ENCODE measurements at regions not wholly inside any gene's neighbourhood (a gene's known extent, or its start where the extent isn't known, plus 50 kb on each side); places are given as distances from the start of the nearest gene placed in this dataset.

GRCh38 chr4:113849771-113850170 is 88.2 kb upstream of the CAMK2D start:
- peak in 15 of 56 donors; percentile 1 to 48 (median 7) for DNase-seq

DNA sequence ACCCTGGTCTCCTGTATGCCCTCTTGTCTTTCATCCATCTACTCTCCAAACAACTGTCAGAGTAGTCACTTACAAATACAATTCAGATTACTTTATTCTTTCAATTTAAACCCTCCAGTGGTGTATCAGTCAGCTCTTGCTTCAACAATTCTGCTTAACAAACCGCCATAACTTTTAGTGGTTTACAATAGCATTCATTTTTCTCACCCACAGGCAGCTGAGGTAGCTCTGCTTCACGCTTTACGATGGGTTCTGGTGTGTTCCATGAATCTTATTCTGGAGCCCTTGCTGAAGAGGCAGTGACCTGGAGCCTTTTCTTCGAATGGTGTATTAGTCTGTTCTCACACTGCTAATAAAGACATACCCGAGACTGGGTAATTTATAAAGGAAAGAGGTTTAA is 86.2 kb upstream of the CAMK2D start:
- DNase-seq: no peak

DNA sequence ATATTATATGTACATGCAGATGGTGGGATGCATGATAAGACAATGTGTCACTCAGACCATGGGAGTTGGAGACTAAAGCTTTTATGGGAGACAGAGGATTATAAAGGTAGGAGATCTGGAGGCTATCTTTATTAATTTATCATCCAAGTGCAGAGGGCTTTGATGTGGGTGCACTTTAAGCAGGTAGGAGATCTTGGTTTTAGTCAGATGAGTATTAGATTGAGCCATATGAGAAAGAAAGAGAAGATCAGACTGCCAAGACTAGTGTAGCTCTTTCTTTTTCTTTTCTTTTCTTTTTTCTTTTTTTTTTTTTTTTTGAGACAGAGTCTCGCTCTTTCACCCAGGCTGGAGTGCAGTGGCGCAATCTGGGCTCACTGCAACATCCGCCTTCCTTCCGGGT is 84.9 kb upstream of the CAMK2D start:
- DNase-seq: no peak

GRCh38 chr4:113845138-113845537 is 83.6 kb upstream of the CAMK2D start:
- no peak for DNase-seq

DNA sequence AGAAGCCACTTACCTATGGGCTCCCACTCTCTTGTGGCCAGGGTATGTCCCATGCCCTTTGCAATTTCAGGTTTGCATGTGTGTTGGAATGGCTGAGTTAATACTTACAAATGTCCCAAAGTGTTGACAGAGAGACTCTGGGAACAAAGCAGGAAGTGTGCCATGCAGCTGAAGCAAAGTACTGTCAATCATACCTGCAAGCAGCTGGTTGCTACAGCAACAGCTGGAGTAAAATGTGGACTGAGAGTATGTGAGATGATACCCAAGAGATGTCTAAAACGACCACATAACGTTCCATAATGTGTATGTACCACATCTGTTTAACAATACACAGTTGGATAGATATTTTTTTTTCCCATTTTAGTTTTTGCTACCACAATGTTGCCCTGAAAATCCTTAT is 82.8 kb upstream of the CAMK2D start:
- no peak for DNase-seq

GRCh38 chr4:113840861-113841260 is 79.3 kb upstream of the CAMK2D start:
- no peak for DNase-seq

DNA sequence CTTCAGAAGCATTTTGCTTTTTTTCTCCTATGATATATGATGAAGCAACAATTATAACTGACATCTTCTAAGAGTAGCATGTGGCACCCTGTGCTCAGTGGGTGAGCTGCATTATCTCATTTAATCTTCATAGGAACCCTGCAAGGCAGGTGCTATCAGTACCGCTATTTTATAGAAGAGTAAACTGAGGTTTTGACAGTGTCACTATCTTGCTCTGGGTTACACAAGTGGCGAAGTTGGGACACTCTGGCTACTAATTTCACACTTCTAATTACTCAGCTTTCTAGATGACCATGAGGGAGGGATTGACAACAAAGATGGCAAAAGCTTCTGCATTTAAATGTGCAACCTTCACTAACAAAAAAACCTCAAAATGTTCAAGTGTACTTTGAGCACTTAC is 76.9 kb upstream of the CAMK2D start:
- no peak for DNase-seq

GRCh38 chr4:113837397-113837796 is 75.9 kb upstream of the CAMK2D start:
- no peak for DNase-seq

GRCh38 chr4:113835005-113835404 is 73.5 kb upstream of the CAMK2D start:
- no peak for DNase-seq

- DNase-seq: no peak
These were observed 72.8 kb upstream of the CAMK2D start for GRCh38 chr4:113834298-113834697.

DNA sequence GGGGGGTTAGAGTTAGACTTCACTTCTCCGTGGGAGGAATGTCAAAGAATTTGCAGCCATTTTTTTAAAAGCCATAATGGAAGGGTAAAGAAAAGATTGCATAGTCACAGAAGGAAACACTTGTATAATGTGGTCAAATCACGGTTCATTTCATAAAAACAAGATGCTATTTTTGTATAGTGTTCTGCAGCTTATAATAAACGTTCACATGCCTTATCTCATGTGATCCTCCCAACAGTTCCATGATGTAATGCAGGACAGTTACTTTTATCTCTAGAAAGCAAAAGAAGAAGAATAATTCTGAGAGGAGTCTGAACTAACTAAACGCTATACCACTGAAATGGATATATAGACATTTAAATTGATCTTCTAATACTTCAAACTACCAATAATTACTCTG is 71.3 kb upstream of the CAMK2D start:
- no peak for DNase-seq

DNA sequence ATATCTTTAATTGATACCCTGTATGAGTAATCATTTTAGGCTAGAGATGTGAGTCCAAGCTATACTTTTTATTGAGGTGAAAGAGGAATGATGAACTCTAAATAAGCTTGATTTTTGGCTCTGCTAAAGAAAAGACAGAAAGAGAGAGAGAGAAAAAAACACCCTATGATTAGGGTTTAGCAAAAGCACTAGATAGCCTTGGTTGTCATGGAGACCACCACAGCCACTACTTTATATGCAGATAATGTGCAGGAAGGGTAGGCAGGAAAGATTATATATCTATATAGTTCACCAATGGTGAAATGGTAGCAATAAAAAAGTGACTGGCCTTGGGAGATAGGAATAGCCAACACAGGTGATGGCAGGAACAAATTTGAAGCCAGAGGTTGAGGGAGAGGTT is 69.9 kb upstream of the CAMK2D start:
- DNase-seq: no peak

- DNase-seq: no peak
These were observed 67.2 kb upstream of the CAMK2D start for GRCh38 chr4:113828702-113829101.

DNA sequence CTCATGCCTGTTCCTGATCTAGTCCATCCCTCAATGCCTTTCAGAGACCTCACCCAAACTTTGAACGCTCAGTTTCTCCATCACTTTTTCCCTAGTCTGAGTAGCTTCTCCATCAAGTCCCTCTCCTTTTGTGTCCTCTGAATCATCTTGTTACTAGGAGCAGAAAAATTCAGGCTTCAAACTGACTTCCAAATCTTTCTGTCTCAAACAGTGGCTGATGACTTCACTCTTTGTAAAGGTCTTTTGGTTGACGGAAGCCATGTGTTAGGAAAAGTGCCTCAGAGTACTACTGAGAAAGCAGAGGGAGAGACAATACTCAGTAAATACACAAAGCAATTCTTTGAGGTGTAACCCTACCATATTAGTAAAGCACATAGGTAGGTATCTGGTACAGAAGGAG is 65.7 kb upstream of the CAMK2D start:
- DNase-seq: no peak

GRCh38 chr4:113826421-113826820 is 64.9 kb upstream of the CAMK2D start:
- DNase-seq: no peak

DNA sequence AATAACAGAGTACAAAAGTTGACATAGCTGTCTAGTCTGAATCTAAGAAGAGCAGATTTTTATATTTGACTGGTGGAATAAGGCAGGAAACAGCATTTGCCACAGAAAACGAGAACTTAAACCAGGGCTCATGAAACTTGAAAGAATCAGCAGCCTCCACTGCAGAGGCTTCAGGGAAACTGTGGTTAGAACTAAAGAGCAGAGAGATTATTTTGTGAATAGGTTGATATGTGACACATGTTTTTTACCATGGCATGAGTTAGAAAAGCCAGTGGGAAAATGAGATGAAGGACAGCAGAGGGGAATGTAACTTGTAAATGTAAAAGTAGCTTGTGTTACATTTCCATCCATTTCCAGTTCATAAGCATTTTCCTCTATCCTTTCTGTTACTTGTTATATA is 63.7 kb upstream of the CAMK2D start:
- peak in 1 of 56 donors; percentile 7 for DNase-seq

DNA sequence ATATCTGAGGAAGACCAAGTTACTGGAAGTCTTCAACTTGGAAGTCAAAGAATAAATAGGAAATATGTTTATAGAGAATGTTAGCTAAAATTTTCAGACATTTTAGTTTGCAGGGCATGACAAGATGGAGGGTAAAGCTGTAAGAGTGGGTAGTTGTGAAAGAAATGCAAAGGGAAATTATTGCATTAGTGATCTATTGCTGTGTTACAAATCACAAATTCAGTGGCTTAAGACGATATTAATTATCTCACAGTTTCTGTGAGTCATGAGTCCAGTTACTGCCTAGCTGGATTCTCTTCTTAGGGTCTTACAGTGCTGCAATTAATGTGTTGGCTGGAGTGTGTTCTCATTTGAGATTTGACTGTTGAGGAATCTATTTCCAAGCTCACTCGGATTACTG is 62.9 kb upstream of the CAMK2D start:
- no peak for DNase-seq

GRCh38 chr4:113823291-113823659 is 61.7 kb upstream of the CAMK2D start:
- peak in 1 of 56 donors; percentile 19 for DNase-seq

DNA sequence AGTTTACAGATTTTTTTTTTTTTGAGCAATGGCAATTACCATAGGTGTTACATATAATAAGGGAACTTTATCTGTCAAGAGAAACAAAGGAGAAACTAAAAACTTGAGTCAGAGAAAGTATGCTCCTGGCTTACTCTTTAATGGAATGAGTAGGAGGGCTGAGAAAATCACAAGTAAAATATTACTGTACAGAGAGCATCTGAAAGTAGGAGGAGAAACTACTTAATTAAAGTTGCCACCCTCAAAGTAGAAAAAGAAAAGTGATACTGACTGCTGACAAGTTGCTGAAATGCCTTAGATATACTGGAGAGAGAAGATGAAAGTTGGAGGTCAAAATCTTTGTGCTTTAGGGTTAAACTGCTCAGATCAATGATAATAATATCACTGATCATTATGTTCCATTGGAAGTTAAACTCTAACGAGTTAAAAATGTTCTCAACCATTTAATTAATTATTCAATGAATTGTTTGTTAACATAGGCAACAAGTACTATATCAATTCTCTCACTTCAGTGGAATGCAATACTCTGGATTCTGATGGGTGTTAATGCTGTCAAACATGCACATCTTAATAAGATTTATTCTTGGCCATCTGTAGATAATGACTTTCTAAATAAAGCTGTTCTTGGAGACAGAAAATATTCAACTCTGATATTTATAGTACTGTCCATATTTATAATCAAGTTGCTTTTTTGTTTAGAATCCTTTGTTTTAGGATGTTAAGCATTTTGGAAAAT is 61.2 kb upstream of the CAMK2D start:
- DNase-seq: no peak

DNA sequence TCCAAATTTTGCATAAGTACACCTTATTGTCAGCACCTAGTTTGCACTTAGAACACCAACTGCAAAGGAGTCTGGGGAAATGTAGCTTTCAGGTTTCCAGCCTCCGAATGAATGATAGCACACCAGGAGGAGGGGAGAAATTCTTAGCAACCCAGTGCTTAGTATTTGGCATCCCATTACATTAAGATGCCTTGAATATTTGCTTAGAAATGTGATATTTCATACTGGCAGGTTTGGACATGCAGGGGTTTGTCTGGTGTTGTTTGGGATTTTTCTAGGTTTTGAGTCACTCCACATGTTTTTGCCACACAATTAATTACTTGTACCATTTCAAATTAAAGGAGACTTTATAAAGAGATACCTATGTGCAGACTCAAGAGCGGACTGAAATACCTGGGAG is 60.3 kb upstream of the CAMK2D start:
- DNase-seq: no peak

DNA sequence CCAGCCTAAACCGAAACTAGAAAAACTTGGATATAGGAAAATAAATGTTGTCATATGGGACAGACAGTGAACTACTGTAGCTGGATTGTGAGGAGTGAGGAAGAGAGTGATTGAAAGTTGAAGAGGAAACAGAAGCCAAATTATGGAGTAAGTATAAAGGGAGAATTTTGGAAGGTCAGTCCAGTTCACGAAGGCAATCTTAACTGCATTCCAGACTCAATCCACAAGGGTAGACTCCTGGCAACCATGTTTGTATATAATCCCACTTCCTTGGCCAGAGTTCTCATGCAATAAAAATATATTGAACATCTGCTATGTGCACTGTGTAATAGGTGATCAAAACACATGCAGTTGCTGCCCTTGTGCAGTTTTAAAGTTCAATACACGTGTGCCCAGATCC is 58.6 kb upstream of the CAMK2D start:
- no peak for DNase-seq

DNA sequence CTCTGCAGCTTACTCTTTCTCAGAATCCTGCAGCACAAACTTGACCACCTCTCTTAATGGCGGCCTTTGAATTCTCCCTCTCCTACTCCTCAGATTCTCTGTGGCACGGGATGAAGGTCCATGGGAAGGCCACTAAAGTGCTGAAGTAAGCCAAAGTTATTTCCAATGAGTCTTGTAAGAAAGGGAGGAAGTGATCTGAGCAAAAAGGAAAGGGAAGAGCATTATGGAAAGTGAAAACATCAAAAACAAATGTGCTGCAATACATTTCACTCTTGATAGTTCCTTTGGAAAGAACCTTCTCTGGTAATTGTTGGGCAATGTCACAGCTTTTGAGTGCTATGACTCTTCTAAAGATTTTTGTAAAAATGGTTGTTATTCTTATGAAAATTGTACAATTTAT is 54.3 kb upstream of the CAMK2D start:
- no peak for DNase-seq

GRCh38 chr4:113811359-113811758 is 49.8 kb upstream of the CAMK2D start:
- no peak for DNase-seq

Measured in amygdala (tissue), 56 donors.